AG09319 (cell line): ENCODE measurements at regions not wholly inside any gene's neighbourhood (a gene's known extent, or its start where the extent isn't known, plus 50 kb on each side); places are given as distances from the start of the nearest gene placed in this dataset.
A peak's percentile ranks its signal among the peaks of the same experiment; 100 is the strongest.

ENCODE experiments used
- DNase-seq: peaks from one replicate; pipeline ENCODE4 v3.0.0-alpha.2; 2010; ENCODE audit warnings: low read depth; ENCODE audit errors: extremely low read depth
- CTCF ChIP-seq: IDR thresholded peaks from 2 replicates; pipeline ENCODE4 v1.5.1; 2011; ENCODE audit warnings: low read depth, mild to moderate bottlenecking, inconsistent platforms, low read length, moderate library complexity

GRCh38 chr7:115851291-115851690 lies 179.3 kb downstream of the TFEC start:
- DNase-seq = peak; percentile 52

GRCh38 chr7:115850774-115851173 lies 179.8 kb downstream of the TFEC start:
- DNase-seq = no peak
- no peak for TF ChIP-seq CTCF

More at GRCh38 chr7:115851291-115851690, 179.3 kb downstream of the TFEC start:
- TF ChIP-seq CTCF = peak; percentile 35

- DNase-seq = no peak
- TF ChIP-seq CTCF = no peak
Measured at GRCh38 chr7:115844857-115845256, 185.7 kb downstream of the TFEC start.

GRCh38 chr7:115840702-115841101 lies 189.9 kb downstream of the TFEC start:
- no peak for TF ChIP-seq CTCF

GRCh38 chr7:115838829-115839228 lies 191.7 kb downstream of the TFEC start:
- DNase-seq = peak; percentile 23
- no peak for TF ChIP-seq CTCF

More at GRCh38 chr7:115840702-115841101, 189.9 kb downstream of the TFEC start:
- DNase-seq = no peak

- TF ChIP-seq CTCF = no peak
Measured at GRCh38 chr7:115831371-115831770, 199.2 kb downstream of the TFEC start.

GRCh38 chr7:115827305-115828045 lies 203.1 kb downstream of the TFEC start:
- no peak for TF ChIP-seq CTCF
- no peak for DNase-seq

More at GRCh38 chr7:115831371-115831770, 199.2 kb downstream of the TFEC start:
- DNase-seq = no peak
